ENCODE measurements at regions not wholly inside any gene's neighbourhood (a gene's known extent, or its start where the extent isn't known, plus 50 kb on each side); places are given as distances from the start of the nearest gene placed in this dataset.
"Not testable (repeated sequence)": the region's sequence is repeated elsewhere in the genome, so short reads cannot be mapped to it uniquely, and the experiment has no call there.

GRCh38 chrX:140425712-140426395, 79.0 kb downstream of the SOX3 start (continued):
- no peak for TF ChIP-seq POLR2A (IDR thresholded peaks at IDR 0.05; ENCODE audit: borderline replicate concordance, extremely low read depth, insufficient read depth, insufficient read length)
- no peak for TF ChIP-seq EZH2phosphoT487 (IDR thresholded peaks at IDR 0.05; ENCODE audit: borderline replicate concordance)
- no peak for TF ChIP-seq JUND (IDR thresholded peaks at IDR 0.05)
- no peak for TF ChIP-seq TCF7L2 (IDR thresholded peaks at IDR 0.05; ENCODE audit: borderline replicate concordance, extremely low read depth, insufficient read depth, insufficient read length)

GRCh38 chrX:140422501-140422900, 82.4 kb downstream of the SOX3 start:
- RAD21 ChIA-PET (ENCODE audit: low non-redundant PET in 1 of 2, low total read pairs in 2 of 2, uncharacterized antibody in 2 of 2, unreplicated experiment in 2 of 2), result no interaction called here
- H3K27ac ChIP-seq (ENCODE audit: low read depth, low read length), result no peak overlapping the region
- intact Hi-C loops (cut with micrococcal nuclease), result no loop called here
- ATAC-seq (no peak), DNase-seq (ENCODE audit: low read depth, low spot score) (no peak)
- H3K36me3 ChIP-seq (ENCODE audit: control insufficient read depth in 1 of 2, insufficient read depth in 2 of 2, low read length in 2 of 2), result no peaks in the 10 kb centered on the region
- no peak overlapping the region for H3K4me3 ChIP-seq (replicated peaks in 1 of 2; ENCODE audit: low read depth in 1 of 2, low read length in 2 of 2)
- H3K9ac ChIP-seq (ENCODE audit: low read length), result no peak overlapping the region
- no peaks in the 10 kb centered on the region for H3K9me3 ChIP-seq (ENCODE audit: control insufficient read depth in 1 of 2, insufficient read depth in 1 of 2, low read depth in 1 of 2, low read length in 2 of 2)
- no peaks in the 10 kb centered on the region for H3K27me3 ChIP-seq (ENCODE audit: insufficient read depth, low read length)
- no peaks in the 10 kb centered on the region for H4K20me1 ChIP-seq (ENCODE audit: insufficient read depth)
- BruUV-seq (replicated peaks), result no TSS peak
- H3K4me2 ChIP-seq (ENCODE audit: low read length), result no peak overlapping the region
- no peaks in the 10 kb centered on the region for H3K79me2 ChIP-seq (ENCODE audit: insufficient read depth, low read length)
- no peaks in the 10 kb centered on the region for H3K4me1 ChIP-seq (ENCODE audit: control insufficient read depth in 1 of 2, insufficient read depth in 2 of 2, low read length in 2 of 2)
- CTCF ChIA-PET, result no interaction called here
- H2AFZ ChIP-seq (ENCODE audit: low read depth, low read length, poor library complexity, severe bottlenecking), result no peak overlapping the region
- TF ChIP-seq ZFX (IDR thresholded peaks at IDR 0.05), result no peak
- no peak for TF ChIP-seq REST (IDR thresholded peaks at IDR 0.05; ENCODE audit: low read depth)
- no peak for TF ChIP-seq YY1 (IDR thresholded peaks at IDR 0.05; ENCODE audit: extremely low read depth, insufficient replicate concordance, low read depth, low read length)
- no peak for TF ChIP-seq POLR2AphosphoS5 (IDR thresholded peaks at IDR 0.05; ENCODE audit: low read depth, low read length)
- no peak for TF ChIP-seq EZH2 (IDR thresholded peaks at IDR 0.05)
- no peak for TF ChIP-seq SIN3A (IDR thresholded peaks at IDR 0.05; ENCODE audit: low read depth)
- TF ChIP-seq ELF1 (IDR thresholded peaks at IDR 0.05; ENCODE audit: borderline replicate concordance, low read depth), result no peak
- no peak for TF ChIP-seq MAX (IDR thresholded peaks at IDR 0.05)
- POLR2A ChIA-PET, result no interaction called here
- H3K9me2 ChIP-seq (ENCODE audit: insufficient read depth), result no peaks in the 10 kb centered on the region

- POLR2A ChIA-PET; H3K4me1 ChIP-seq (ENCODE audit: control insufficient read depth in 1 of 2, insufficient read depth in 2 of 2, low read length in 2 of 2); H2AFZ ChIP-seq (ENCODE audit: low read depth, low read length, poor library complexity, severe bottlenecking); H3K4me2 ChIP-seq (ENCODE audit: low read length); H3K27me3 ChIP-seq (ENCODE audit: insufficient read depth, low read length); ATAC-seq; BruUV-seq (replicated peaks); H3K9me2 ChIP-seq (ENCODE audit: insufficient read depth); intact Hi-C loops (cut with micrococcal nuclease); H3K79me2 ChIP-seq (ENCODE audit: insufficient read depth, low read length); H3K9ac ChIP-seq (ENCODE audit: low read length); H3K4me3 ChIP-seq (replicated peaks in 1 of 2; ENCODE audit: low read depth in 1 of 2, low read length in 2 of 2); CTCF ChIA-PET; DNase-seq (ENCODE audit: low read depth, low spot score); RAD21 ChIA-PET (ENCODE audit: low non-redundant PET in 1 of 2, low total read pairs in 2 of 2, uncharacterized antibody in 2 of 2, unreplicated experiment in 2 of 2); H4K20me1 ChIP-seq (ENCODE audit: insufficient read depth); H3K27ac ChIP-seq (ENCODE audit: low read depth, low read length); H3K36me3 ChIP-seq (ENCODE audit: control insufficient read depth in 1 of 2, insufficient read depth in 2 of 2, low read length in 2 of 2); H3K9me3 ChIP-seq (ENCODE audit: control insufficient read depth in 1 of 2, insufficient read depth in 1 of 2, low read depth in 1 of 2, low read length in 2 of 2): not testable (repeated sequence)
Observed at GRCh38 chrX:140402131-140402530, 102.7 kb downstream of the SOX3 start.

Data from HCT116 (cell line).